ENCODE measurements at regions not wholly inside any gene's neighbourhood (a gene's known extent, or its start where the extent isn't known, plus 50 kb on each side); places are given as distances from the start of the nearest gene placed in this dataset.
A peak's percentile ranks its signal among the peaks of the same experiment; 100 is the strongest.

DNA sequence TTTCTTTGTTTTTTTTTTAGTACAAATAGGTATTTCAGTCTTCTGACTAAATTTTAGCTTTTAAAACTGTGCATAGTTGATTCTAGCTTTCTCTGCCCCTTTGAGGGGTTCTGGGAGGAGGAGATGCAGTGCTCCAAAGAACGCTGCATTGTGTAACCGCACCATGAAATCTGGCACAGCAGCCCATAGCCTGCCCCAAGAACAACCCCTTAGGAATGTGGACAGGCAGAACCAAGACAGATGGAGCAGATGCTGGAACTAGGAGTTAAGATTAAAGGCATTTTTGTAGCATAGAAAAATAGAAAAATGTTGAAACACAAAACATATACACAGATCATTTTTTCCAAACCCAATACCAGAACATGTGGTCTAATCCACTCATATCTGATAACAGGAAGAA is 187.5 kb downstream of the SCG2 start:
- peak; percentile 12 to 41 for DNase-seq (ENCODE audit: low read depth in 1 of 2, low spot score in 1 of 2)
- TF ChIP-seq JUND (IDR thresholded peaks at IDR 0.05; ENCODE audit: low read depth), result no peak
- in situ Hi-C loops (cut with HindIII; ENCODE audit: low pct_unique_long_range_greater_than_20kb, low sequenced_read_pairs), result no loop called here

DNA sequence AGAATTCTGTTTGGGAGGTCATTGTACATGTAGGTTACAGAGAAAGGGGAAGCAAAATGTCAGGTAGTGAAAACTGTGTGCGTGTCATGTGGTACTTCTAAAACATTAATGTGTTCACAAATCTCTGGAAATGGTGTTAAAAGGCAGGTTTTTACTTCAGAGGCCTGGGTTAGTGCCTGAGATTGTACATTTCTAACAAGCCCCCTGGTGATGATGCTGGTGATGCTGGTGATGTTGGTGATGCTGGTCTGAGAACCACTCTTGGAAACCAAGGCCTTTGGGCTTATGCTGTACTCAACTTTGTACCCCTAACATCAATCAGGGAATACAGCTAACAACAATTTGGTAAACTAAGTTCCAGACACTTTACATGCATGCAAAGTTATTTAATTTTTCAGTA is 187.1 kb downstream of the SCG2 start:
- in situ Hi-C loops (cut with HindIII; ENCODE audit: low pct_unique_long_range_greater_than_20kb, low sequenced_read_pairs), result no loop called here
- no peak for TF ChIP-seq JUND (IDR thresholded peaks at IDR 0.05; ENCODE audit: low read depth)
- no peak for DNase-seq (ENCODE audit: low read depth in 1 of 2, low spot score in 1 of 2)

DNA sequence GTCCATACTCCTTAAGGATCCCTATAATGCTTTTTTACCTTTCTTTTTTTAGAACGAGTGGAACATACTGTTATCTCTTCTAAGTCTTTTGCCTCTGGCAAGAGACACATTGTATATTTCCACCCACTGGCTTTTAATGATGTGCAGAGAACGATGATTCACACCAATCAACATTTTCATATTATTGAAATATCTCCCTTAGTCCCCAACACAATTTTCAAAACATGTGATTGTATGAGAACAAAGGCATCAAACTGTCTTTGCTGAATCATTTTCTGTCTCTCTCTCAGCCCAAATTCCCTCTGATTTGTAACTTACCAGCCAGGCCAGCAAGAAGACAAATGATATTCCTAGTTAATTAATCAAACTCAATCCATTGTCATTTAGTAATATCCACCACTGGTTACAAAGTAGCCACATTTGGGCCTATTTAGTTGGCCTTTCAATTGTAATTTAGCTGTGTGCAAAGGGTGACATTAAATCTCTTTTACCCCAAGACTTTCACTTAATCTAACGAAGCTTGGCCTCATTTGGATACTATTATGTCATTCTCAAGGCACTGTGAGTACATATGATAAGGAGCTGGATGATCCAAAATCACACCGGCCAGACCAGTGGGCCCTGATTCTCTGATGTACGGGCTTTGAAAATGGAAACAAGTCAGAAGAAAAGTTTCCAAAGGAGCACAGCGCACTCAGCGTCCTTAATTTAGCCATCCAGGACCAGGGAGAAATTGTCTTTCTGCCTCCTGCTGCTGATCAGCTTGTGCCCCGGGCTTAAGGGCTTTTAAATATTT is 185.1 kb downstream of the SCG2 start:
- no peak for TF ChIP-seq JUND (IDR thresholded peaks at IDR 0.05; ENCODE audit: low read depth)
- in situ Hi-C loops (cut with HindIII; ENCODE audit: low pct_unique_long_range_greater_than_20kb, low sequenced_read_pairs), result no loop called here
- DNase-seq (ENCODE audit: low read depth in 1 of 2, low spot score in 1 of 2), result no peak

DNA sequence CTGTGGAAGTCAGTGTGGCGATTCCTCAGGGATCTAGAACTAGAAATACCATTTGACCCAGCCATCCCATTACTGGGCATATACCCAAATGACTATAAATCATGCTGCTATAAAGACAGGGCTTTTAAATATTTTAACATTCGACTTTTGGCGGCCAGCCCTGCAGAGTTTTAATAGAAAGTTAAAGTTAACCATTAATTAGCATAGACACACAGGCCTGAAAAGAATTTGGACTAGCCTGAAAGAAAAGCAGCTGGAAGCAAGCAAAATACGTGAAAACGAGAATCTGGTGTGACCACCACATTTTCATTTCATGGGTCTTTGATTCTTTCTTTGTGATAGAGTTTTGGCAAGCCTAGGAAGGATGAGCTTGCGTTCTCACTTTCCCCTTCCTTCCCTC is 184.0 kb downstream of the SCG2 start:
- no peak for TF ChIP-seq JUND (IDR thresholded peaks at IDR 0.05; ENCODE audit: low read depth)

DNA sequence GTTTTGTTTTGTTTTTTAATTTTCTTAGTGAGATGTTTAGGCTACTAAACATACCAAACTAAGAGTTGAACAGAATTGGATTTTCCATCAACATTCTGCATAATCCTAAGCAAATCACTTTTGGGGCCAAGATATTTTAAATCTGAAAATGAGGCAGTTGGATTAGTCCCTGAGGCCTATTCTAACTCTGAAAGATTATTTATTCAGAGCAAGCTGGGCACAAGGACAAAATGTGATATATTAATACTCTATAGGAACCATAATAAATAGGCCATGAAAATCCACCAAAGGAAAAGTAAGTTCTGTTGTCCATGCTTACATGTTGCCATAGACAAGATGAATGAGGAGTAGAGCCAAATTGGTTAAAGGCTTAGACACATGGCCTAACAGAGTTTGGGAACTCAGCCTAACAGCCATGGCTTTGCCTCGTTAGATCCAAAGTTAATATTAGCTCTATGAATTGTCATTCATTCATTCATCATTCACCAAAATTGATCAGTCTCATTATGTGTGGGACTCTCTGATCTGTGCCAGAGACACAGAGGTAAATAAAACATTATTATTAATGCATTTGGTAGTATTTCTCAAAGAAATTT is 183.5 kb downstream of the SCG2 start:
- DNase-seq (ENCODE audit: low read depth in 1 of 2, low spot score in 1 of 2), result no peak
- TF ChIP-seq JUND (IDR thresholded peaks at IDR 0.05; ENCODE audit: low read depth), result no peak
- in situ Hi-C loops (cut with HindIII; ENCODE audit: low pct_unique_long_range_greater_than_20kb, low sequenced_read_pairs), result no loop called here

More for the DNA sequence above, 184.0 kb downstream of the SCG2 start:
- DNase-seq (ENCODE audit: low read depth in 1 of 2, low spot score in 1 of 2), result no peak
- in situ Hi-C loops (cut with HindIII; ENCODE audit: low pct_unique_long_range_greater_than_20kb, low sequenced_read_pairs), result no loop called here

DNA sequence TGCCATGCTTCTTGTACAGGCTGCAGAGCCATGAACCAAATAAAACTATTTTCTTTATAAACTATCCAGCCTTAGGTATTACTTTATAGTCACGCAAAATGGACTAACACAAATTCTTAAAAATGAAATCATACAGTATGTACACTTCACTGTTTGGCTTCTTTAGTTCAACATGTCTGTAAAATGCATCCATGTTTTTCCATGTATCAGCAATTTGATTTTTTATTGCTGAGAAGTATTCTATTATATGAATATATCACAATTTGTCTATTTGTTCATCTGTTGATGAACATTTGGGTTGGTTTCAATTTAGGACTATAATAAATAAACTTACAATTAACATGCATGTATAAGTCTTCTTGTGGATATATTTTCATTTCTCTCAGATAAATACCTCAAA is 182.1 kb downstream of the SCG2 start:
- no peak for TF ChIP-seq JUND (IDR thresholded peaks at IDR 0.05; ENCODE audit: low read depth)
- in situ Hi-C loops (cut with HindIII; ENCODE audit: low pct_unique_long_range_greater_than_20kb, low sequenced_read_pairs), result no loop called here
- no peak for DNase-seq (ENCODE audit: low read depth in 1 of 2, low spot score in 1 of 2)

DNA sequence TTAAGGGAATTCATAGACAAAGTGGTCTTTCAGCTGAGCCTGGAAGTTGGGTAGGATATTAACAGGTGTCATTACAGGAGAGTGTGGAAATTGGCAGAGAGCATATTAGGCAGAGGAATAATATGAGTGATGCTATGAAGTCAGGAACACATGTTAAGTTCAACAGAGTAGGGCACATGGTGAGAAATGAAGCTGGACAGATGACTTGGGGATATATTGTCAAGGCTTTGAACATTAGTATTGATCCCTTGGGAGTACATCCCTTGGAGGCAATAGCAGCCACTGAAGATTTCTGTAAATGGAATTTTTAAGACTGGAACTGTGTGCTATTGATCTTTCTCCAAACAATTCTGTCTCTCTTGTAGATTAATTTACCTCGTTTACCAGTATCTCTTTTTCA is 170.7 kb downstream of the SCG2 start:
- DNase-seq (ENCODE audit: low read depth in 1 of 2, low spot score in 1 of 2), result no peak
- in situ Hi-C loops (cut with HindIII; ENCODE audit: low pct_unique_long_range_greater_than_20kb, low sequenced_read_pairs), result no loop called here
- no peak for TF ChIP-seq JUND (IDR thresholded peaks at IDR 0.05; ENCODE audit: low read depth)

DNA sequence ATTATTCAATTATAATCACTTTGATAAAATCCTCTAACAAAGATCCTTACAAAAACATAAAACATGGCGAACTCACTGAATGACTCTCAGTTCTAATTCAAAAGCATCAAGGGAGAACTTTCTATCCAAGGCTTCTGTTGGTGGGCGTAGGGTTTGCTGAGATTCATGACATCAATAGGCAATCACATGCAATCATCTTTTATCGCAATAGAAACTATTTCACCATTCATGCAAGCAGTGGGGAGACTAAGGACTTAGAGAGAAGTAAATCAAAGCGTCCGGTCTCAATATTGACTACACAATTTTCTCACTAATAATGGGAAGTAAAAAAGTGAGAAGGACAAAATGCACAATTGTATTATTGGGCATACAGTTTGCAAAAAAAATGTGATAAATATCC is 168.7 kb downstream of the SCG2 start:
- in situ Hi-C loops (cut with HindIII; ENCODE audit: low pct_unique_long_range_greater_than_20kb, low sequenced_read_pairs), result no loop called here
- no peak for TF ChIP-seq JUND (IDR thresholded peaks at IDR 0.05; ENCODE audit: low read depth)
- DNase-seq (ENCODE audit: low read depth in 1 of 2, low spot score in 1 of 2), result no peak

DNA sequence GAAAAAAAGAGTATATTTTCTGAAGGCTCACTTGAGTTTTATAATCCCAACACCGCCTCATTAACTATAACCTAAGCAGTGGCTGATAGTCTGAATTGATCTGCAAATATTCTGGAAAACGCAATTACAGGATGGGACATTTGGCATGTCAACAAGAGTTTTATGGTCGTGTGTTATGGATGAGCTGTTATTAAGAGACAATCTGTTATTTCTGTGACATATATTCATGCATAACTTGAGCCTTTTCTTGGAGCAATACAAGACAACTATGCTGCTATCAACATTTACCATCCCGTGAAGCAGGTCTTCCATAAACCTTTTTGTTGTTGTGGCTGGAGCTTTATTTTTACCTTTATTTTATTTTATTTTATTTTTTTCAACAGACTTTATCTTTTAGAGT is 164.4 kb downstream of the SCG2 start:
- TF ChIP-seq JUND (IDR thresholded peaks at IDR 0.05; ENCODE audit: low read depth), result no peak
- no peak for DNase-seq (ENCODE audit: low read depth in 1 of 2, low spot score in 1 of 2)
- in situ Hi-C loops (cut with HindIII; ENCODE audit: low pct_unique_long_range_greater_than_20kb, low sequenced_read_pairs), result no loop called here

DNA sequence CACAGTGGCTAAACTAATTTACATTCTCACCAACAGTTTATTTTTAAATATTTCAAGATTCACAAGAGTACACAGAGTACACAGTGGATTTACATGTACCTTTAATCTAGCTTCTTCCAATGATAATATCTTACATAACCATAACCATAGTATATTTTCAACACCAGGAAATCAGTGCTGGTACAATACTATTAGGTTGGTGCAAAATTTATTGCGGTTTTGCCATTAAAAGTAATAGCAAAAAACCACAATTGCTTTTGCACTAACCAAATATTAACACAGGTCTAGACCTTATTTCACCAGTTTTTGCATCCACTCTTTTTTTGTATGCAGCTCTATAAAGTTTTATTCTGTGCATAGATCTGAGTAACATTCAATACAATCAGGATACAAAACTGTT is 163.0 kb downstream of the SCG2 start:
- no peak for DNase-seq (ENCODE audit: low read depth in 1 of 2, low spot score in 1 of 2)
- in situ Hi-C loops (cut with HindIII; ENCODE audit: low pct_unique_long_range_greater_than_20kb, low sequenced_read_pairs), result no loop called here
- no peak for TF ChIP-seq JUND (IDR thresholded peaks at IDR 0.05; ENCODE audit: low read depth)

DNA sequence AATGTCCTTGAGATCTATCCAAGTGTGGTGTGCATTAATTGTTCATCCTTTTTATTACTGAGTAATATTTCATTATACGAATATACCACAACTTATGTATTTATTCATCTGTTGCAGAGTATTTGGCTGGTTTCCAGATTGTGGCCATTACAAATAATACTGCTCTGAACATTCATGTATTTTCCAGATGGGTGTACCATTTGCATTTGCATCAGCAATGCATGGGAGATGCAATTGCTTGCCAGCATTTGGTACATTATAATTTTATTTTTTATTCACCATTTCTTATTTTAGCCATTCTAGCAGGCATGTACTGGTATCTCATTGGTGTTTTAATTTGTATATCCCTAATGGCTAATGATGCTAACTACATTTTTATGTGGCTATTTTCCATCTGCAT is 162.4 kb downstream of the SCG2 start:
- in situ Hi-C loops (cut with HindIII; ENCODE audit: low pct_unique_long_range_greater_than_20kb, low sequenced_read_pairs), result no loop called here
- TF ChIP-seq JUND (IDR thresholded peaks at IDR 0.05; ENCODE audit: low read depth), result no peak
- no peak for DNase-seq (ENCODE audit: low read depth in 1 of 2, low spot score in 1 of 2)

DNA sequence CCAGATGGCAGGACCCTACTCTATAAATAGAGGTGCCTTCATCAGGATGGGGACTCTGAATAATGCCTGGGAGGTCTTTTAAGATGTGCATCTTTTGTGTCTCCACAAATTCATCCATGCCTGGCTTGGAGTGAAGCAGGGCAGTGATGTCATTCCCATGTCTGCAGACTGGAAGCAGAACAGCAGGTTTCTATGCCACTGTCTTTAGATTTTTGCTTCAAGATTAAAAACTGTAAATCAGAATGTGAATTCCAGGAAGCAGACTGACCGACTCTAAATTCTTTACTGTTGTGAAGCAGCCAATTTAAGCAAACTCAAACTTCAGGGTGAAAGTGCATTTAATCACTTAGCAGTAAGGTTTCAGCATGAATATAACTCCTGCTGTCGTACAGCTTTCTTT is 159.3 kb downstream of the SCG2 start:
- TF ChIP-seq JUND (IDR thresholded peaks at IDR 0.05; ENCODE audit: low read depth), result no peak
- in situ Hi-C loops (cut with HindIII; ENCODE audit: low pct_unique_long_range_greater_than_20kb, low sequenced_read_pairs), result no loop called here
- no peak for DNase-seq (ENCODE audit: low read depth in 1 of 2, low spot score in 1 of 2)

DNA sequence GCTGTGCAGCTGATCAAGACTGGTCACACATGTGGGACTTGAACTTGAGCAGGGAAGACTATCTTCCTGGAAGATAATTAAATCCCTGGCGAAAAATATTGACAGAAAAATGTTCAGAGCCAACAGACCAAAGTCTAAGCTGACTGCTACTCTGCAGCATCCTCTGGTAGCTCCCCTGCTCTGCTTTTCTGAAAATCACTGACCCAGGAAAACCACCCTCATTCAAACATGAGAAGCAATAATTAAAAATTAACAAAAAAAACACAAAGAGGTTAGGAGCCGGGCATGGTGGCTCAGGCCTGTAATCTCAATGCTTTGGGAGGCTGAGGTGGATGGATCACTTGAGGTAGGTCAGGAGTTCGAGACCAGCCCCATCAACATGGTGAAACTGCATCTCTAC is 151.9 kb downstream of the SCG2 start:
- no peak for TF ChIP-seq JUND (IDR thresholded peaks at IDR 0.05; ENCODE audit: low read depth)
- in situ Hi-C loops (cut with HindIII; ENCODE audit: low pct_unique_long_range_greater_than_20kb, low sequenced_read_pairs), result no loop called here

DNA sequence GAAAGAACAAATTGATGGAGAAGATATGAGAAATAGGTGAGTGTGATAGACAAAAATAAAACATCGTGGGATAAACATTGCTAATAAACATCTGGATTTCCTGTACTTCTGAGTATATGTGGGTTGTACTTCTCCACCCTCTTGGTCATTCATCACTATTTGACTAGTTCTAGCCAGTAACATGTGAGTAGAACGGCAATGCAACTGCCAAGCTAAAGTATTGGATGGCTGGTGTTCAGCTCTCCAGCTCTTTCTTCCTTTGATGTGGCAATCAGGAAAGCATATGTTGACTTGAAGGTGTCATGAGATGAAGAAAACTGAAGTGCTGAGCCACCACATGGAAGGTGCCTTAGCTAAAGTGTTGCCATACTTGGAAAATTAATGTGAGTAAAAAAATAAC is 144.9 kb downstream of the SCG2 start:
- in situ Hi-C loops (cut with HindIII; ENCODE audit: low pct_unique_long_range_greater_than_20kb, low sequenced_read_pairs), result no loop called here
- no peak for TF ChIP-seq JUND (IDR thresholded peaks at IDR 0.05; ENCODE audit: low read depth)
- no peak for DNase-seq (ENCODE audit: low read depth in 1 of 2, low spot score in 1 of 2)

More for the DNA sequence above, 151.9 kb downstream of the SCG2 start:
- DNase-seq (ENCODE audit: low read depth in 1 of 2, low spot score in 1 of 2), result no peak
